CD4-positive, alpha-beta T cell (primary cell): ENCODE measurements at regions not wholly inside any gene's neighbourhood (a gene's known extent, or its start where the extent isn't known, plus 50 kb on each side); places are given as distances from the start of the nearest gene placed in this dataset.

ENCODE experiments used
- ATAC-seq: fragments of 200-7000 bp; cut with Tn5 transposase; one replicate; pipeline ENCODE4 v1.10.0; 2022; ENCODE audit warnings: mild to moderate bottlenecking; ENCODE audit not compliant: poor library complexity
- CTCF ChIA-PET: fragments of 350-600 bp; sonication (Branson Sonifier 250); formaldehyde crosslinking; loops from one replicate; lab custom pipeline; 2021; ENCODE audit warnings: antibody characterized with exemption, inconsistent platforms; lab: Charles Lee
- POLR2A ChIA-PET: fragments of 350-600 bp; sonication (Branson Sonifier 250); formaldehyde crosslinking; loops from one replicate; lab custom pipeline; 2021; ENCODE audit warnings: antibody characterized with exemption, inconsistent platforms; lab: Charles Lee
- DNase-seq, 14 experiments: peaks; one replicate each; pipeline ENCODE4 v3.0.0-alpha.2; 2013 to 2020; ENCODE audit warnings: mixed read lengths in 2 of 14
- H3K27ac ChIP-seq, 2 donors: one replicate each; pipeline versions ENCODE4 v1.5.1 to v1.7.0; 2013; ENCODE audit warnings: low read length in 2 of 2, low read depth in 1 of 2, mild to moderate bottlenecking in 1 of 2
- H3K27me3 ChIP-seq, 2 experiments: 1 replicate in 1 of 2; 2 replicates in 1 of 2; pipeline versions ENCODE4 v1.6.1 to v1.7.0; 2013; ENCODE audit warnings: low read length in 2 of 2, control low read depth in 1 of 2, mild to moderate bottlenecking in 1 of 2, moderate library complexity in 1 of 2; ENCODE audit not compliant: insufficient read depth in 2 of 2, control insufficient read depth in 1 of 2
- H3K36me3 ChIP-seq: one replicate; pipeline ENCODE4 v1.6.1; 2013; ENCODE audit warnings: low read length, control low read depth; ENCODE audit not compliant: insufficient read depth
- H3K4me1 ChIP-seq: one replicate; pipeline ENCODE4 v1.6.1; 2013; ENCODE audit warnings: low read length, control low read depth; ENCODE audit not compliant: insufficient read depth
- H3K4me3 ChIP-seq: one replicate; pipeline ENCODE4 v1.5.1; 2013; ENCODE audit warnings: mild to moderate bottlenecking, low read length, moderate library complexity
- H3K9me3 ChIP-seq, 2 experiments: 1 replicate in 1 of 2; 2 replicates in 1 of 2; pipeline versions ENCODE4 v1.6.1 to v1.7.0; 2013; ENCODE audit warnings: low read length in 2 of 2, mild to moderate bottlenecking in 2 of 2, control low read depth in 1 of 2, moderate library complexity in 1 of 2; ENCODE audit not compliant: control insufficient read depth in 1 of 2, insufficient read depth in 1 of 2
- H3K27ac Mint-ChIP-seq: one replicate; pipeline ENCODE4 v1.8.0; 2020; ENCODE audit warnings: mixed read lengths
- H3K27me3 Mint-ChIP-seq: one replicate; pipeline ENCODE4 v1.8.0; 2021; ENCODE audit warnings: mixed read lengths
- H3K36me3 Mint-ChIP-seq: one replicate; pipeline ENCODE4 v1.8.0; 2021; ENCODE audit warnings: low read depth, mixed read lengths
- H3K4me1 Mint-ChIP-seq: one replicate; pipeline ENCODE4 v1.8.0; 2021; ENCODE audit warnings: low read depth, mixed read lengths
- H3K4me3 Mint-ChIP-seq: one replicate; pipeline ENCODE4 v1.8.0; 2020; ENCODE audit warnings: mild to moderate bottlenecking, mixed read lengths
- H3K9me3 Mint-ChIP-seq: one replicate; pipeline ENCODE4 v1.8.0; 2020; ENCODE audit warnings: mixed read lengths
- CTCF ChIP-seq: fragments of 200-600 bp; IDR thresholded peaks from one replicate; pipeline ENCODE4 v1.8.0; 2022; ENCODE audit warnings: antibody characterized with exemption, mild to moderate bottlenecking
- intact Hi-C, 2 experiments: fragments of 100-400 bp; cut with DNase I in 1 of 2; cut with micrococcal nuclease in 1 of 2; formaldehyde crosslinking; loops; one replicate each; pipeline versions ENCODE4 v1.15.1 to v1.9.0; 2023 to 2025; cut with DNase I, micrococcal nuclease

- Mint-ChIP-seq H3K27ac (no peak overlapping the region), H3K4me3 (no peak overlapping the region), H3K36me3 (no peaks in the 10 kb centered on the region), H3K4me1 (peaks cover 13% of the 10 kb centered on the region), H3K9me3 (no peaks in the 10 kb centered on the region), H3K27me3 (peaks cover 8% of the 10 kb centered on the region)
- TF ChIP-seq CTCF: no peak
- Histone ChIP-seq H3K9me3 (no peaks in the 10 kb centered on the region), H3K27me3 (no peaks in the 10 kb centered on the region), H3K4me3 (no peak overlapping the region), H3K4me1 (peaks cover 5% of the 10 kb centered on the region), H3K27ac (no peak overlapping the region), H3K36me3 (no peaks in the 10 kb centered on the region)
- intact Hi-C loops: no loop called here
- DNase-seq (no peak), ATAC-seq (no peak)
- POLR2A ChIA-PET: no interaction called here
- CTCF ChIA-PET: no interaction called here
Measured at GRCh38 chr7:24406789-24407299, 122.9 kb downstream of the NPY start.

GRCh38 chr7:24407965-24408364, 124.0 kb downstream of the NPY start:
- TF ChIP-seq CTCF: no peak
- POLR2A ChIA-PET: no interaction called here
- no peak for DNase-seq
- Mint-ChIP-seq H3K27me3 (peaks cover 14% of the 10 kb centered on the region), H3K4me3 (no peak overlapping the region), H3K27ac (no peak overlapping the region), H3K9me3 (no peaks in the 10 kb centered on the region), H3K4me1 (peaks cover 13% of the 10 kb centered on the region), H3K36me3 (no peaks in the 10 kb centered on the region)
- Histone ChIP-seq H3K4me3 (no peak overlapping the region), H3K36me3 (no peaks in the 10 kb centered on the region), H3K27me3 (no peaks in the 10 kb centered on the region), H3K9me3 (no peaks in the 10 kb centered on the region), H3K4me1 (peaks cover 5% of the 10 kb centered on the region), H3K27ac (no peak overlapping the region)
- CTCF ChIA-PET: no interaction called here
- intact Hi-C loops: no loop called here
- ATAC-seq: no peak

GRCh38 chr7:24408798-24409430, 124.9 kb downstream of the NPY start:
- H3K27me3 Mint-ChIP-seq: peaks cover 15% of the 10 kb centered on the region
- ChIA-PET CTCF (no interaction called here), POLR2A (no interaction called here)
- ATAC-seq: no peak
- Histone ChIP-seq H3K27me3 (no peaks in the 10 kb centered on the region), H3K4me1 (peaks cover 5% of the 10 kb centered on the region), H3K4me3 (no peak overlapping the region), H3K9me3 (no peaks in the 10 kb centered on the region), H3K27ac (no peak overlapping the region), H3K36me3 (no peaks in the 10 kb centered on the region)
- no peak for DNase-seq
- no peaks in the 10 kb centered on the region for H3K36me3 Mint-ChIP-seq
- no peaks in the 10 kb centered on the region for H3K9me3 Mint-ChIP-seq
- no peak for TF ChIP-seq CTCF
- H3K4me3 Mint-ChIP-seq: no peak overlapping the region
- H3K4me1 Mint-ChIP-seq: peaks cover 13% of the 10 kb centered on the region
- intact Hi-C loops: no loop called here
- H3K27ac Mint-ChIP-seq: no peak overlapping the region
